Sigmoid colon (tissue), 4 donors: ENCODE measurements at regions not wholly inside any gene's neighbourhood (a gene's known extent, or its start where the extent isn't known, plus 50 kb on each side); places are given as distances from the start of the nearest gene placed in this dataset.

Source experiments
- CTCF ChIP-seq, 4 experiments: fragments of 450-650 bp in 3 of 4; fragments of 200-600 bp in 1 of 4; IDR thresholded peaks; one replicate each; pipeline ENCODE4 v1.5.1; 2016 to 2019; ENCODE audit warnings: antibody characterized with exemption in 4 of 4, mild to moderate bottlenecking in 3 of 4, moderate library complexity in 2 of 4
- POLR2AphosphoS5 ChIP-seq, 4 donors: sonication (generic); formaldehyde crosslinking; IDR thresholded peaks; one replicate each; pipeline ENCODE4 v1.6.1; 2017; ENCODE audit warnings: antibody characterized with exemption in 4 of 4

- TF ChIP-seq CTCF (IDR thresholded peaks at IDR 0.05) (no peak), POLR2AphosphoS5 (IDR thresholded peaks at IDR 0.05) (no peak)
Observed at GRCh38 chr5:17989567-17990563, 355.6 kb downstream of the TAF11L14 start.
